ENCODE measurements at regions not wholly inside any gene's neighbourhood (a gene's known extent, or its start where the extent isn't known, plus 50 kb on each side); places are given as distances from the start of the nearest gene placed in this dataset.
"Not testable (repeated sequence)": the region's sequence is repeated elsewhere in the genome, so short reads cannot be mapped to it uniquely, and the experiment has no call there.

- Histone ChIP-seq H3K9me3 (ENCODE audit: control insufficient read depth in 2 of 2, insufficient read depth in 1 of 2, low read depth in 1 of 2, low read length in 1 of 2) (peaks cover 0 to 2% of the 10 kb centered on the region in 2 donors), H3K27me3 (ENCODE audit: control insufficient read depth in 3 of 3, insufficient read depth in 3 of 3, low read length in 3 of 3) (no peaks in the 10 kb centered on the region), H3K27ac (ENCODE audit: low read depth in 1 of 3, low read length in 2 of 3) (no peak overlapping the region), H3K4me1 (ENCODE audit: control insufficient read depth in 3 of 3, insufficient read depth in 2 of 3, low read depth in 1 of 3, low read length in 2 of 3) (no peaks in the 10 kb centered on the region), H3K36me3 (ENCODE audit: control insufficient read depth in 3 of 3, insufficient read depth in 2 of 3, low read depth in 1 of 3, low read length in 3 of 3) (no peaks in the 10 kb centered on the region), H3K4me3 (ENCODE audit: low read depth in 1 of 3, low read length in 3 of 3) (no peak overlapping the region)
- DNase-seq (no peak), FAIRE-seq (no peak)
- 91 to 94% (median 92%) methylated on average over 2 of the region's 2 CpGs for WGBS, 3 donors
These were observed 147.4 kb downstream of the BLID start for GRCh38 chr11:121968638-121969037.

DNA sequence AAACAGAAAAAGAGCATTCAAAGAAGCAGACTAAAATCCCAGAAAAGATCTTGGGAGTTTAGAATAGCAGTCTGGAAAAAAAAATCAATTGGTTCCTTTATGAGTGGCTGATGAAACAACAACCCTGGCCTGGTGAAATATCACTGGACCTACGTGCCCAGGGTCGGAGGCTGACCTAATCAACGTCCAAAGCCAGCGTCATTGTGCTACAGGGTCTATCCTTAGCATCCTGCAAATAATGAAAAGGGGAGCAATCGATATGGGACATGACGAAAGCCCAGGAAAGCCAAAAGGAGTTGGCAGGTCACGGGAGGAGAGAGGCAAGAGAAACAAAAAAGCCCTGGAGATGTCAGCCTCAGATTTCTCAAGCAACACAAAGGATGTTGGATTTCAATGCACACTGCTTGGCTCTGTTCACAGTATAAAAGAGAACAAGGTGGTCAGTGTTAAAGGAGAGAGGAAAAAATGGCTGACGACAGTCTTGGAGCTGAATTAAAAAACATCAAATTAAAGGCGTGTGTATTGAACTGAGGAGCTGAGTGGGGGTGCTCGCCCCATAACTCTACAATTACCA, 148.8 kb downstream of the BLID start:
- FAIRE-seq: no peak
- 77 to 89% (median 78%) methylated on average over 10 of the region's 10 CpGs for WGBS, 3 donors

GRCh38 chr11:121965330-121965729, 150.7 kb downstream of the BLID start:
- 65 to 71% (median 70%) methylated on average over 4 of the region's 4 CpGs for WGBS, 3 donors
- H3K27ac ChIP-seq (ENCODE audit: low read depth in 1 of 3, low read length in 2 of 3): no peak overlapping the region
- H3K36me3 ChIP-seq (ENCODE audit: control insufficient read depth in 3 of 3, insufficient read depth in 2 of 3, low read depth in 1 of 3, low read length in 3 of 3): no peaks in the 10 kb centered on the region
- H3K9me3 ChIP-seq (ENCODE audit: control insufficient read depth in 2 of 2, insufficient read depth in 1 of 2, low read depth in 1 of 2, low read length in 1 of 2): no peaks in the 10 kb centered on the region
- H3K4me3 ChIP-seq (ENCODE audit: low read depth in 1 of 3, low read length in 3 of 3): no peak overlapping the region
- no peaks in the 10 kb centered on the region for H3K4me1 ChIP-seq (ENCODE audit: control insufficient read depth in 3 of 3, insufficient read depth in 2 of 3, low read depth in 1 of 3, low read length in 2 of 3)
- no peak for FAIRE-seq
- no peak for DNase-seq
- H3K27me3 ChIP-seq (ENCODE audit: control insufficient read depth in 3 of 3, insufficient read depth in 3 of 3, low read length in 3 of 3): no peaks in the 10 kb centered on the region

More for the DNA sequence above, 148.8 kb downstream of the BLID start:
- Histone ChIP-seq H3K36me3 (ENCODE audit: control insufficient read depth in 3 of 3, insufficient read depth in 2 of 3, low read depth in 1 of 3, low read length in 3 of 3) (no peaks in the 10 kb centered on the region), H3K9me3 (ENCODE audit: control insufficient read depth in 2 of 2, insufficient read depth in 1 of 2, low read depth in 1 of 2, low read length in 1 of 2) (no peaks in the 10 kb centered on the region), H3K27ac (ENCODE audit: low read depth in 1 of 3, low read length in 2 of 3) (no peak overlapping the region), H3K4me1 (ENCODE audit: control insufficient read depth in 3 of 3, insufficient read depth in 2 of 3, low read depth in 1 of 3, low read length in 2 of 3) (no peaks in the 10 kb centered on the region), H3K27me3 (ENCODE audit: control insufficient read depth in 3 of 3, insufficient read depth in 3 of 3, low read length in 3 of 3) (no peaks in the 10 kb centered on the region), H3K4me3 (ENCODE audit: low read depth in 1 of 3, low read length in 3 of 3) (no peak overlapping the region)
- DNase-seq: no peak

GRCh38 chr11:121964591-121964990, 151.4 kb downstream of the BLID start:
- Histone ChIP-seq H3K4me3 (ENCODE audit: low read depth in 1 of 3, low read length in 3 of 3) (no peak overlapping the region), H3K27ac (ENCODE audit: low read depth in 1 of 3, low read length in 2 of 3) (no peak overlapping the region), H3K36me3 (ENCODE audit: control insufficient read depth in 3 of 3, insufficient read depth in 2 of 3, low read depth in 1 of 3, low read length in 3 of 3) (no peaks in the 10 kb centered on the region), H3K4me1 (ENCODE audit: control insufficient read depth in 3 of 3, insufficient read depth in 2 of 3, low read depth in 1 of 3, low read length in 2 of 3) (no peaks in the 10 kb centered on the region), H3K9me3 (ENCODE audit: control insufficient read depth in 2 of 2, insufficient read depth in 1 of 2, low read depth in 1 of 2, low read length in 1 of 2) (no peaks in the 10 kb centered on the region), H3K27me3 (ENCODE audit: control insufficient read depth in 3 of 3, insufficient read depth in 3 of 3, low read length in 3 of 3) (no peaks in the 10 kb centered on the region)
- FAIRE-seq (no peak), DNase-seq (no peak)
- 47 to 69% (median 59%) methylated on average over 4 of the region's 4 CpGs for WGBS, 3 donors

DNA sequence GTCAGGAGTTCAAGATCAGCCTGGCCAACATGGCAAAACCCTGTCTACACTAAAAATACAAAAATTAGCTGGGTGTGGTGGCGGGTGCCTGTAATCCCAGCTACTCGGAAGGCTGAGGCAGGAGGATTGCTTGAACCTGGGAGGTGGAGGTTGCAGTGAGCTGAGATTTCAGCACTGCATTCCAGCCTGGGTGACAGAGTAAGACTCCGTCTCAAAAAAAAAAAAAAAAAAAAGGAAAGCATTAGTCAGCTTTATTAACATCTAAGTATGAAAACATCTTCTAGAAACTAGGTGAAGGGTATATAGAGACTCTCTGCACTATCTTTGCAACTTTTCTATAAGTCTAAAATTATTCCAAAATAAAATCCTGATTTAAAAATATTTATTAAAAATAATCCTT, 152.2 kb downstream of the BLID start:
- not testable (repeated sequence) for H3K36me3 ChIP-seq (ENCODE audit: control insufficient read depth in 3 of 3, insufficient read depth in 2 of 3, low read depth in 1 of 3, low read length in 3 of 3); FAIRE-seq; H3K27me3 ChIP-seq (ENCODE audit: control insufficient read depth in 3 of 3, insufficient read depth in 3 of 3, low read length in 3 of 3); H3K9me3 ChIP-seq (ENCODE audit: control insufficient read depth in 2 of 2, insufficient read depth in 1 of 2, low read depth in 1 of 2, low read length in 1 of 2); DNase-seq; H3K4me1 ChIP-seq (ENCODE audit: control insufficient read depth in 3 of 3, insufficient read depth in 2 of 3, low read depth in 1 of 3, low read length in 2 of 3); H3K27ac ChIP-seq (ENCODE audit: low read depth in 1 of 3, low read length in 2 of 3); H3K4me3 ChIP-seq (ENCODE audit: low read depth in 1 of 3, low read length in 3 of 3)
- 81 to 92% (median 91%) methylated on average over 3 of the region's 3 CpGs for WGBS, 3 donors

GRCh38 chr11:121961321-121961801, 154.7 kb downstream of the BLID start:
- no peak overlapping the region for H3K27ac ChIP-seq (ENCODE audit: low read depth in 1 of 3, low read length in 2 of 3)
- no peaks in the 10 kb centered on the region for H3K27me3 ChIP-seq (ENCODE audit: control insufficient read depth in 3 of 3, insufficient read depth in 3 of 3, low read length in 3 of 3)
- DNase-seq (no peak), FAIRE-seq (no peak)
- no peak overlapping the region for H3K4me3 ChIP-seq (ENCODE audit: low read depth in 1 of 3, low read length in 3 of 3)
- no peaks in the 10 kb centered on the region for H3K9me3 ChIP-seq (ENCODE audit: control insufficient read depth in 2 of 2, insufficient read depth in 1 of 2, low read depth in 1 of 2, low read length in 1 of 2)
- H3K4me1 ChIP-seq (ENCODE audit: control insufficient read depth in 3 of 3, insufficient read depth in 2 of 3, low read depth in 1 of 3, low read length in 2 of 3): no peaks in the 10 kb centered on the region
- WGBS, 3 donors: 20 to 40% (median 38%) methylated on average over 3 of the region's 3 CpGs
- H3K36me3 ChIP-seq (ENCODE audit: control insufficient read depth in 3 of 3, insufficient read depth in 2 of 3, low read depth in 1 of 3, low read length in 3 of 3): no peaks in the 10 kb centered on the region

GRCh38 chr11:121958971-121959325, 157.1 kb downstream of the BLID start:
- FAIRE-seq: no peak
- Histone ChIP-seq H3K27ac (ENCODE audit: low read depth in 1 of 3, low read length in 2 of 3) (no peak overlapping the region), H3K27me3 (ENCODE audit: control insufficient read depth in 3 of 3, insufficient read depth in 3 of 3, low read length in 3 of 3) (no peaks in the 10 kb centered on the region)

GRCh38 chr11:121958323-121958970, 157.6 kb downstream of the BLID start:
- Histone ChIP-seq H3K27ac (ENCODE audit: low read depth in 1 of 3, low read length in 2 of 3) (no peak overlapping the region), H3K4me3 (ENCODE audit: low read depth in 1 of 3, low read length in 3 of 3) (no peak overlapping the region), H3K36me3 (ENCODE audit: control insufficient read depth in 3 of 3, insufficient read depth in 2 of 3, low read depth in 1 of 3, low read length in 3 of 3) (no peaks in the 10 kb centered on the region), H3K9me3 (ENCODE audit: control insufficient read depth in 2 of 2, insufficient read depth in 1 of 2, low read depth in 1 of 2, low read length in 1 of 2) (no peaks in the 10 kb centered on the region), H3K27me3 (ENCODE audit: control insufficient read depth in 3 of 3, insufficient read depth in 3 of 3, low read length in 3 of 3) (no peaks in the 10 kb centered on the region), H3K4me1 (ENCODE audit: control insufficient read depth in 3 of 3, insufficient read depth in 2 of 3, low read depth in 1 of 3, low read length in 2 of 3) (no peaks in the 10 kb centered on the region)
- 70 to 85% (median 78%) methylated on average over 3 of the region's 3 CpGs for WGBS, 3 donors
- FAIRE-seq (no peak), DNase-seq (no peak)

More at GRCh38 chr11:121958971-121959325, 157.1 kb downstream of the BLID start:
- Histone ChIP-seq H3K36me3 (ENCODE audit: control insufficient read depth in 3 of 3, insufficient read depth in 2 of 3, low read depth in 1 of 3, low read length in 3 of 3) (no peaks in the 10 kb centered on the region), H3K4me1 (ENCODE audit: control insufficient read depth in 3 of 3, insufficient read depth in 2 of 3, low read depth in 1 of 3, low read length in 2 of 3) (no peaks in the 10 kb centered on the region), H3K9me3 (ENCODE audit: control insufficient read depth in 2 of 2, insufficient read depth in 1 of 2, low read depth in 1 of 2, low read length in 1 of 2) (no peaks in the 10 kb centered on the region), H3K4me3 (ENCODE audit: low read depth in 1 of 3, low read length in 3 of 3) (no peak overlapping the region)
- WGBS, 3 donors: 61 to 67% (median 67%) methylated on average over 5 of the region's 5 CpGs
- DNase-seq: no peak

- 79 to 92% (median 82%) methylated on average over 2 of the region's 2 CpGs for WGBS, 3 donors
- Histone ChIP-seq H3K4me3 (ENCODE audit: low read depth in 1 of 3, low read length in 3 of 3) (no peak overlapping the region), H3K27me3 (ENCODE audit: control insufficient read depth in 3 of 3, insufficient read depth in 3 of 3, low read length in 3 of 3) (no peaks in the 10 kb centered on the region), H3K4me1 (ENCODE audit: control insufficient read depth in 3 of 3, insufficient read depth in 2 of 3, low read depth in 1 of 3, low read length in 2 of 3) (no peaks in the 10 kb centered on the region), H3K9me3 (ENCODE audit: control insufficient read depth in 2 of 2, insufficient read depth in 1 of 2, low read depth in 1 of 2, low read length in 1 of 2) (no peaks in the 10 kb centered on the region), H3K36me3 (ENCODE audit: control insufficient read depth in 3 of 3, insufficient read depth in 2 of 3, low read depth in 1 of 3, low read length in 3 of 3) (no peaks in the 10 kb centered on the region), H3K27ac (ENCODE audit: low read depth in 1 of 3, low read length in 2 of 3) (no peak overlapping the region)
- FAIRE-seq (no peak), DNase-seq (no peak)
These were observed 162.9 kb downstream of the BLID start for GRCh38 chr11:121953122-121953521.

Measured in small intestine (tissue), 7 donors.